NCI-H2029 (cell line): ENCODE measurements at regions not wholly inside any gene's neighbourhood (a gene's known extent, or its start where the extent isn't known, plus 50 kb on each side); places are given as distances from the start of the nearest gene placed in this dataset.

Experiments
- DNase-seq: peaks from one replicate; lab custom pipeline; 2025; lab: John Stamatoyannopoulos, UW

DNA sequence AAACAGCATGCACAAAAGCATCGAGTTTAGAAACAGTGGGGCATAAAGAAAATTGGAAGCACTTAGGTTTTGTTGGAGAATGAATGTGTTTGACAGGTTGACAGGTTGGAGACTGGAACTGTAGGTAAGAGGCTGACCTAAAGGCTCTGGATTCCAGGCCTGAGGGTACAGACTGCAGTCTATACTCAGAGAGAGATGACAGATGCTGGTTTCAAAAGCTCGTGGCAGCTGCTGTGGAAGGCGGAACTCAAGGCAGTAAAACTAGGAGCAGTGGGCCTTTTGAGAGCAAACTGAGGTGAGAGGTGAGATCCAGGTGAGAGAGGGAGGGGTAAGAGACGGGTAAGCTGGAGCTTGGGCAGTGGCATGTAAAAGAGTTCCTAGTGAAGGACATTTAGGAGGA is 415.2 kb downstream of the TRIML1 start:
- no peak for DNase-seq

DNA sequence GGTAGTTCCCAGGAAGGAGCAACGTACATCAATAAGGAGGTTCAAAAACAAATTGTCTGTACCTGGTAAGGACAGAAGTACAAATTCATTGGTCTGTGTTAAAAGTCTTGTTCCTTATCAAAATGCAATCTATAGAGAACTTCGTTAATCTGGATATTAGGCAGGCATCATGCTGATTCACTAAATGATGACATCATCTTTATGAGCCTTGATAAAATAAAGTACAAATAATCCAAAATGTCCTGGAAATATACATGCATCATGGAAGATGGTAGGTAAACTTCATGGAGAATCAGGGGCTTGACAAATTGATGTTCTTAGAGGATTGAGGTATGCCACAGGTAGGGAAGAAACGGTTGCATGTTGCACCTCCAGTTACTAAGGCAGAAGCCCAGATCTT is 433.9 kb downstream of the TRIML1 start:
- no peak for DNase-seq

DNA sequence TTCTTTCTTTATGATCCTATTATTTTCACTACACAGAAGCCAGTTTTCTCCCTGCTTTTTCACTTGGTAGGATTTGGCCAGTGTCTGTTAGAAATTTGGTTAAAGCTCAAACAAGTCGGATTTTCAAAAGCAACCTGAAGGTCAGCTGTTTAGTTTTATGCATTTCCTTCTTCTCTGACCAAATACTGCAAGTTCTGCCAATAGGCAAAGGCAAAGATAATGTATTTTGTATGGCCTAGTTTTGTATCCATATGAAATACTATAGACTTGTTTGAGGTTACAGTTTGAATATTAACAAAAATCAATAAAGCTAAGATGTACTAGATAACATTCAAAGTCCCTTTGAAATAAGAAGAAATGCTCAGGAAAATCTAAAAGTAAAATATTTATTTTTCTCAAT is 439.4 kb downstream of the TRIML1 start:
- no peak for DNase-seq

DNA sequence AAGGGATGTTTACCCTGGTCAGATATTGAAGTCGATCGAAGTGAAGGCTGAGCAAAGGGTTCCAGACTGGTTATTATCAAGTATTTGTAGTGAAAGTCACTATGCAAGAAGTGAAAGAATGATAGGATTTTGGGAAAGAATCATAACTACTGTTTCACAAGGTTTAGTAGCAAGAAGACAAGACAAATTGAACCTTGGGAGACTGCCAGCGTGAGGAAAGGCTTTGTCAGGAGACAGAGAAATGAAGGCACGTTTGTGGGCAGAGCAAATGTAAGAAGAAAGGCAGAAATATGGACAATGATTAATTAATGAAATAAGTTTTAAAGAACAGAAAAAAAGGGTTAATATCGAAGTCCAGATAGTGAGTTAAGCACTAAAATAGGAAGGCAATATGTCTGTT is 456.8 kb downstream of the TRIML1 start:
- DNase-seq: no peak

DNA sequence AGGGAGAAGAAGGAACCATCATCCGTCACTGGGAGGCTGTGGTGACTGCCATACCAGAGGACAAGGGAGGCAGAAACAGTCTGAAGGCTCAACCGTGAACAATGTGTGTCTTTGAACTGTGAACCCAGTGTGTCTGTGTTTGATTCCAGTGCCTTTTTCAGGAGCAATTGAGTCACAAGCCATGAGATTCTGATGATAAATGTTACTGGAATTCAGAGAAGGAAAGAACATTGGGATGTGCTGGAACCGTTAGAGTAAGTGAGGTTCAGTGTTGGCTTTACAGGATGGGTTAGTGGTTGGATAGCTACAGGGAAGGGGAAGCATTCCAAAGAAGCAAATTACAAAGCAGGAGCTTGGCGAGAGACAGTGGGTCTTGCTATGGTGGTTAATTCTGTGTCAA is 464.4 kb downstream of the TRIML1 start:
- no peak for DNase-seq

DNA sequence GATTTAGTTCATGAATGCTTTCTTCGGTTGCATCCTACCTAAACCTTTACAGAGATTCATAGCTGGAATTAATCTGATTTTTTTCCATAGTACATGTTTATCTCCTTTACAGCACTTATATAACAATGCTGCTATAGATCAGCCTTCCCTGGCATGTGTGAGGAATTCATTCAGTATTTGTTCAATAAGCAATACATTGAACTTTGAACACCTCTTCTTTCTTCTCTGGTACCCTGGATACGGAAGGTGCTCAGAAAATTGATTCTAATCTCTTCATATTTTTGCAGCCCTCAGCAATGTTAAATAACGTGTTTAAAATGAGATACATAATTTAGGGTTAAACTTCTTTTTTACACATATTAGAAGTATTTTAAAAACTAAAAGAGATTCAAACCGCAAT is 467.4 kb downstream of the TRIML1 start:
- DNase-seq: no peak

DNA sequence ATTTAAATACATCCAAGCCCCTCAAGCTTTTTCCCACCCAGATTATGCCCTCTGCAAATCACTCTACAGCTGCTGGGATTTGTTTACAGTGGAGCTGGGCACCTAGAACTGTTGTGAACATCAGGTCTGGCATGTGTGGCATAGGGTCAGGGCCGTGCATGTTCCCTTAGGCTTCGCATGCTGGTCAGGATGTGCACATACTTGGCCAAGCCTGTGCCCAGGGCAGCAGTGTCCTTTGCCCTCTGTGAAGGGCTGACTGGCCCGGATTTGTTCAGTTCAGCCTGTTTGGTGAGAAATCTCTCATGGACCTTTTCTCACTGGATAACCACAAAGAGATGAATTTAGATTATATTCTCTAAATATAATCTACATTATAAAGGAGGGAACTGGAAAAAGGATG is 471.9 kb downstream of the TRIML1 start:
- DNase-seq: no peak

DNA sequence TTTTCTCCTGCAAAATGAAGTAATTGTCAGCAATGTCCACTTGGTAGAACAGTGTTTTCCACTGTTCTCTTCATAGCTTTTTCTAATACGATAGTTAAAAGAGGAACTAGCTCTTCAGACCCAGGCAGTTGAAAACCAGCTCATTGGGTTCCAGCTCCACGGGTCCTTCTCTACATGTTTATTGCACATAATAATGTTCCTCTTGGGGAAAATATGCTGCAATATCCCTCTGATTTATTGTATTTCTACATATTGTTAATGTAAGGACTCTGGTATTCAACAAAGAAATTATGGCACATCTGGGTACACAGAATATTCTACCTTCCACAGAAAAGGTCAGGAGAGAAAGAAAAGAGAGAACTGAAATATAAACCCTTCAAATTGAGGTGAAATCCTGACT is 473.4 kb downstream of the TRIML1 start:
- DNase-seq: no peak

DNA sequence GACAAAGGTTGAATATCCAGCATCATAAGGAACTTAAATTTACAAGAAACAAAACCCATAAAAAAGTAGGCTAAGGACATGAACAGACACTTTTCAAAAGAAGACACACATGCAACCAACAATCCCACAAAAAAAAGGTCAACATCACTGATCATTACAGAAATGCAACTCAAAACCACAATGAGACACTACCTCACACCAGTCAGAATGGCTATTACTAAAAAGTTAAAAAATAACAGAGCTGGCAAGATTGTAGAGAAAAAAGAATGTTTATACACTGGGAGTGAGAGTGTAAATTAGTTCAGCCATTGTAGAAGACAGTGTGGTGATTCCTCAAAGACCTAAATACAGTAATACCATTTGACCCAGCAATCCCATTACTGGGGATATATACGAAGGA is 474.7 kb downstream of the TRIML1 start:
- no peak for DNase-seq

DNA sequence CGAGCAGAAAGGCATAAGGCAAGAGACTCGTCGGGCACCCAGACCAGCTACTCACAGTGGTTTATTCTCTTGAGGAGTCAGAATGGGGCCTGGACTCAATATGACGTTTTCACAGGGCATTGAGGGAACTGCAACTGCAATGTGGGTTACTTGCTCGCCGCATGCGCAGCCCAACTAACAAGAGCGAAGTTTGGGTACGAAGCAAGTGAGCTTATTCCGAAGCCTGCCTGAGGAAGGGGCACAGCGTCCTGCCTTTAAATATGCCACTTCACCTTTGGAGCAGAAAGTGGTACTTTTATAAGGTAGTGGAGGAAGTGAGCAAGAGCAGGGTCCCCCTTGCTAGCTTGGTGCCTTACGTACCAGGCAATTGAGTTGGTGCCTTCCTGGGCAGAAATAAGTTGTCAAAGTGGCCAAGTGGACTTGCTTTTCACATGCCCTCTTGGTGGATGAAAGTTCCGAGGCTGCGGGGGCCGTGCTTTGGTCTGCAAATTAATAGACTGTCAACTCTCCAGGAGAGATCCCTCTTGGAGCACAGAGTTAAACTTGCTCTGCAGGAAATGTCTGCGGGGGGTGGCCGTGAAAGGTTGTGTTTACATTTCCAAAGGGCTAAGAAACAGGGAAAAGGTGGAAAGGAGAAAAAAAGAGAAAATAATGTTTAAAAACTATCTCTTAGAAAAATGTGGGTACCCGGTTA is 480.4 kb downstream of the TRIML1 start:
- DNase-seq: no peak

DNA sequence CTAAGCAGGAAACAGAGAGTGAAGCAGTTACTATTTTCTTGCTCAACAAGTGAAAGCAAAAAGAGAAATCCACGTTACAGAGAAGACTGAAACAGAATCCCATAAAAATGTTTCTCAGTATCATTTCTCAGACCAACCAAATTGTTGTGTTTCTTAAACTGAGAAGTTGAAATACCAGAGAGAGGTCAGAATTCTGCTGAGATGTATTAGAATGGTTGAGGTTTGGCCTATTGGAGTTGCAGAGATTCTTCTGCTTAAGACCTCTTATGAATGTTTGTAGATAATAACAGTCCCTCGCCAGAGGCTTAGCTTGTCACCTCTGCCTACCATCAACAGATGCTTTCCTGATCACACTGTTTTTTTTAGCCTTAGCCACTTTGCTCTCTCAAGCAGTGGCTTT is 481.4 kb downstream of the TRIML1 start:
- DNase-seq: no peak

DNA sequence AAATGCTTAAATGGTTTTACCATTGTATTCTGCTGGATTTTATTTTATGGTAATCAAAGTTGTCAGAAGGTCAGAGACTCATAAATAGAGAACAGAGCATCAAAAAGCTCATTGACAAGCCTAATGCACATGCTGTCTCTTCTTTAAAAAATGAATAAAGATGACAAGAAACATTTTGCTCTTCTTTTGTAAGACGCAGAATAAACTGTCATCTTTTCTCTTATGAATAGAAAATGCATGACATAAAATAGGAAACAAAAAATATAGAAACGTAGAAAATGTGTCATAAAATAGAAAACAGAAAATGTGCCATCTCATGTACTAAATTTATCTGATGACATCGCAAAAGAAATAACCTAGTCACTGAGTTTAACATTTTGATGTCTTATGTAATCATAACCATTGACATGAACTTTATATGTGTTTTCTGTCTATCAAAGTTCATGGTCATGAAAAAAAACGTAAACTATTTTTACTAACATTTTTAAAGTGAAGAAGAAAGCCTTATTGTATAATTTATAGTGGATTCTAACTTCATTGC is 484.1 kb downstream of the TRIML1 start:
- no peak for DNase-seq

DNA sequence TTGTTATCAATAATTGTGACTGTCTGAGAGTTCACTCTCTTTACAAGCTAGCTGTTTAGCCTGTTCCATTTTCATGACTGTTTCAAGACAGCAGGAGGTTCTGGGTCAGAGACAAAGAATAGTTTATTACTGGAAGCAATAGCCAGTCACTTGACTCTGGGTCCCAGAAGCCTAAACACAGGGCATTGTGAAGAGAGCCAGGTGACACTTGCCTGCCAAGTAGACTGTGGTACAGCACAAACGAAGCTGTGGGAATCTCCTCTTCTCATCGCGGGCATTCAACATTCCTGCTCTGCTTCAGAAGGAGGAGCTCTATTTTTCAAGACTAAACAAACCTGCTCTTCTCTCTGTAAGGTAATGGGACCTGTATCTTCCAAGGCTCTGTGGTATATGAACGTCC is 485.1 kb downstream of the TRIML1 start:
- DNase-seq: no peak

DNA sequence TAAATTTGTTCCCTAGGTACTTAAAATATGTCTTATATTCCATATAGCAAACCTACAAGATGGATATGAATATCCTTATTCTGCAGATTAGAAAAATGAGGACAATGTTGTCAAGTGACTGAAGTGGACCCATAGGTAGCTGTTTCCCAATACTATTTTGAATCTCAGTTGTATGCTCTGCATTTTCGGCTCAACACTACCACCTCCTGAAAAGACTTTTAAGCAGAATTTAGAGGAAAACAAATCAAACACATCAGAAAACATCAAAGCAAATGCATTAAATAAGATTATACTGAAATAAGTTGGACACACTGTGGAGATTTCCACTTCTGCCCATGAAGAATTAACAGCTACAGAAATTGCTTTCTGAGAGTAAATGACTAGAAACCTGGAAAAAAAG is 488.7 kb downstream of the TRIML1 start:
- DNase-seq: no peak

DNA sequence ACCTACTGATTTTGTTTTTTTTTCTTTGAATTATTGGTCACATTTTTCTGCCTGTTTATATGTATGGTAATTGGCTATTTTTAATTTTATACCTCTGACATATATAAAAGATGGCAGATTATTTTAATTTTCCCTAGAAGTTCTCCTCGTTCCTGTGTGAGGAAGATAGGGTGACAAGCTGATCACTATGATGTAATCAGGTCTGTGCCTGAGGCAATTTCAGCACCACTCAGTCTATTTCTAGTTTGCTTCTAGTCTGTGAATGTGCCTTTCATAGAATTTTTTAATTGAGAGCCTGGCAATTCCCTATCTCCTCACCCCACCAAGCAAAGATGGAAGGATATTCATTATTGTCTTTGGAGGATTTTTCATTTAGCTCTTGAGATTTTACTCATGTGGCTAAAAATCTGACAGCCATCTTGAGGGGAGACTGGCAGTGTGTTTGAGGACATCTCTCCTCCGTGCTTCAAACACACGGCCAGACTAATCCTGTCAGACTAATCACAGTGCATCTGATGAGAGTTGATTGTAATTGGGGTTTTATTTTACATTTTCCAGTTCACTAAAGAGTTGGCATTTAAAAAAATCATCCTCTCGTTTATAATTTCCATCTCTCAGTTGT is 500.3 kb downstream of the TRIML1 start:
- no peak for DNase-seq

DNA sequence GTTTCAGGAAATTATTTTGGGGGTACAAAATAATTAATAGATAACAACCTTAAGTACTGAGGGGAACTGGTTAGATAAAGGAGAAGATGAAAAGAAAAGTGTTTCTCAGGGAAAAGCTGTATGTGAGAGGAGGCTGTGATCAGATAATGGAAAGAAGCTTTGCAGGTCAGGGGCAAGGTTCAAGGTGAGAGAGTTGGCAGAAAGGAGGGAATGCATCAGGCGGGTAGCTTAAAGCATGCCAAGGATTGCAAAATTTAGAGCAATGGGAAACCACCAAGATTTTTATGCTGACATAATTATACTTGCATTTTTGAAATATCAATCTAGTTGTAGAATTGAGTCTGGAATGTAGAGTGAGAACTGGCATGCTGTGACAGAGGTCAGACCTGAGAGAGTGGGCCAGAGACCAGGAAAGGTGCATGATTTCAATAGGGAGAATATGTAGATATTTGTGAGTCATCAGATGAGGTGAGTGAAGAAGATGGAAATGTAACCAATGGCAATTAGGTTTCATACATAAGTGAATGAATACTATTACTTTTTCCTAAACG is 508.7 kb downstream of the TRIML1 start:
- DNase-seq: no peak

DNA sequence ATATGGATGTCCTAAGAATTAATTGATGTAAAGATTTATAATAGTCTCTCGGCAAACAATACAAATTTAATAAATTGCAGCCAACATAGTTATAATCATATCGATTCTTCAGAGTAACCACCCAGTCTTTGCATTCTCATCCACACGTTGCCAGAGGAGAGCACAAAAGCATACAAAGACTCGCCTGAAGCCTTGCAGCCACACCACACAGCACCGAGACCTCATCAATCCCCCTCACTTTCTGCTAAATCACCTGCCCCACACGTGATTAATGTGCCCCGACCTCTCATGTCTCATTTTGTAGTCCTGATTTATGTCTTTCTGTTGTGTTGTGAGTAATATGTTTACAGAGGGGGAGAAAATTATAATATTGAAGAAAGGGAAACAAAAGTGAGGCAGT is 510.4 kb downstream of the TRIML1 start:
- DNase-seq: no peak

DNA sequence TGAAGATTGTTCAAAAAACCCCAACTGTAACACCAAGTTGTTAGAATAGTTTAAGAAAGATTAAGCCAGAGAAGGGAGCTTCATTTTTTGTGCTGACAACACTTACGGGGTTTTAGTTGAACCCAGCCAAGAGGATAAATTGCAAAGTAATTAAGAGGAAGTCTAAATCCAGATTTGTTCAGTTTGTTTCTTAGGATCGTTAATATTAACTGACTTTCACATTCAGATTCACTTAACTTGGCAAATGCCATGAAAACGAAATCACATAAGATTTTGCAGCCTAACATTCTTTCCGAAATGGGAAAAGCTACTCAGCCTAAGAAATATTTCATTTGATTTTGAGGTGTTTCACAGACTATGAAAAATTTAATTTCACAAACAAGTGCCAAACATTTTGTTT is 511.3 kb downstream of the TRIML1 start:
- no peak for DNase-seq

DNA sequence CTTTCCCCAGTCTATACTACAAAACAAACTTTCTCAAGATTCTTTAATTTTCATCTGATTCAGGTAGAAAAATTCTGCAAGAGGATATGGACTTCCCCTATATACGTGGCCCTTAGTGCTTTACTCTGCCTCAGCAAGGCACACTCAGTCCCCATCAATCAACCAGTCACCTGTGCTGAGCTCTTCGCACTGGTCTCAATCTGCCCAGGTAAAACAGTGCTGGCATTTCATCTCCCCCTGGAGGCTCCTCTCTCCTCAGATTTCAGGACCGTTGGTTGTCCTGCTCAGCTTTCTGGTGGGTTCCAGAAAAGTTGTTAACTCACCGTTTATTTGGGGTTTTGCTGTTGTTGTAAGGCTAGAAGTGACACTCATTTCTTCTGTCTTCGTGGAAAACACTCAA is 518.1 kb downstream of the TRIML1 start:
- DNase-seq: no peak

DNA sequence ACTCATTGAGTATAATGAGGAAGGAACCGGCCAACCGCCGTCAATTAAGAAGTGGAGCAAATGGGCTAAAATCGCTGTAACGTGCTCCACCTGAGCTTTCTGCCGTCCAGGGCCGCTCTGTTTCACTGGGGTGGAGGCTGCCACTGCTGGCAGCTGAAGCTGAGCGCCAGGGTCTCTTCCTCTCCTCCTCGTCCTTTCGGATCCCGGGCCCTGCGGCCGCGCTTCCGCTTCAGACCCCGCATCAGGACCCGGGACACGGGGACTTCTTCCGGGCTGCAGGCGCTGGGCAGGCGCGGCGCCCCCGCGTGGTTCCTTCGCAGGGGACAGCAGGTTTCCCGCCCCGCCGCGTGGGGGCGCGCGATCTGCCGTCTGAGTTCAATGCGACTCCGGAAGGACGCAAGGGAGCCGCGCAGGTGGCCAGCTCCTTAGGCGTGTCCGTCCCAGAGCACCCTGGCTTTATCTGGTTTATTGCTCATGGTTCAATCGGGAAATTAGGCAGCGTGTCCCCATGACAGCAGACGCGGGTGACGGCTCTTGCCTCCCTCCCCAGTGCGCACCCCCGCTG is 519.8 kb downstream of the TRIML1 start:
- no peak for DNase-seq

DNA sequence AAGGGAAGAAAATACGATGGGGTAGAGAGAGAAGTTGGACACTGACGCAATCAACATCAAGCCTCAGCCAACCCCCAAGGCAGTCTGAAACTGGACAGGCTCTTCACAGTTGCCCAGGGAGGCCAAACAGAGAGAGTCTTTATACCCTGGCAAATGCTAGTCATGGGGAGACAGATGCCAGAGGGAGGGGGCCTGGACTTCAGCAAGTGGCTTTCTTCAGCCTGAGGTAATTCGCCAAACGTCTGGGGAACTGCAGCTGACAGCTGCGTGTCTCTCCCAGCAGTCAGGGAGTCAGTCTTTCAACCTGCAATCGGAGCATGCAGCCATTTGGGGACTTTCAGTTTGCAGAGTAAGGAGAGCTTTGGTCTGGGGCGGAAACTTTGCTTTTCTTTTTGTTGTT is 521.6 kb downstream of the TRIML1 start:
- no peak for DNase-seq

DNA sequence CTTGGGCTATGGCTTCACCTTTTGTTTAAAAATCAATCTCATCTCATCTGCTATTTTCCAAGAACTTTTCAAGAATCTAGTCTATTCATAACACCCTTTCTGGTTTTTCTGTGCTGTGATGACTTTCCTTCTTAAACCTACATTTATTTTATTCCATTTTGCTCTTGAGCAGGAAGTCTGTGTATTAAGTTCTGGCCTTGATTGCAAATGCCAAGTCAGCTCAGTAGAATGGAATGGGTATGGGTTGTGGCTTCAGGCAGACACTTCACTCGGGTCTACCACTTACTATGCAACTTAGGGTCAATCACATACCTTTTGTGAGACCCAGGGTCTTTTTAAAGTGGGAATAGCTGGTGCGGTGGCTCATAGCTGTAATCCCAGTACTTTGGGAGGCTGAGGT is 522.3 kb downstream of the TRIML1 start:
- DNase-seq: no peak

DNA sequence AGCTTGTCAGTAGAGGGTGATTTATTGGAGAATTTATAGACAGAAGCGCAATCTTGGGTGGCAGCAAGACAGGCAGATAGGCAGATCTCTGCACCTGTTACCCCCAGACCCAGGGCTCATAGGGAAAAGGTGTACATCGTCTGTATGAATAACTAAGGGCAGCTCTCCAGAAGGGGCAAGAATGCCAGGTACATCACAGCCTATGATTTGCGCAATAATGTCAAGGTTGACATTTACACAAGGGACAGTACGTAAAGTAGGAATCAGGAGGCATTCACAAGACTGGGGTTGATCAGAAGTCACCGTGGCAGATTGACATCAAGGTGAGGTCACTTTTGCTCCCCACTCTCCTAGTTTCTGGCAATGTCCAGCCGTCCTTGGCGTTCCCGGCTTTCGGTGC is 524.1 kb downstream of the TRIML1 start:
- no peak for DNase-seq
